K562 (cell line): ENCODE measurements at regions not wholly inside any gene's neighbourhood (a gene's known extent, or its start where the extent isn't known, plus 50 kb on each side); places are given as distances from the start of the nearest gene placed in this dataset.

Experiments used
- FOS ChIP-seq: IDR thresholded peaks from 3 replicates; pipeline ENCODE4 v1.6.1; 2011; ENCODE audit not compliant: insufficient read length; ENCODE audit errors: extremely low read depth
- KLF10 ChIP-seq: fragments of 250-450 bp; sonication (Bioruptor Pico); IDR thresholded peaks from 2 replicates; pipeline ENCODE4 v1.6.1; 2021; ENCODE audit warnings: matching md5 sums
- RHOXF2B ChIP-seq: fragments of 250-450 bp; sonication (Bioruptor Pico); conservative IDR thresholded peaks from 2 replicates; pipeline ENCODE4 v1.5.1; 2021
- XRCC4 ChIP-seq: IDR thresholded peaks from one replicate; pipeline ENCODE4 v1.6.1; 2011; ENCODE audit not compliant: insufficient read depth, insufficient read length; ENCODE audit errors: extremely low read depth

DNA sequence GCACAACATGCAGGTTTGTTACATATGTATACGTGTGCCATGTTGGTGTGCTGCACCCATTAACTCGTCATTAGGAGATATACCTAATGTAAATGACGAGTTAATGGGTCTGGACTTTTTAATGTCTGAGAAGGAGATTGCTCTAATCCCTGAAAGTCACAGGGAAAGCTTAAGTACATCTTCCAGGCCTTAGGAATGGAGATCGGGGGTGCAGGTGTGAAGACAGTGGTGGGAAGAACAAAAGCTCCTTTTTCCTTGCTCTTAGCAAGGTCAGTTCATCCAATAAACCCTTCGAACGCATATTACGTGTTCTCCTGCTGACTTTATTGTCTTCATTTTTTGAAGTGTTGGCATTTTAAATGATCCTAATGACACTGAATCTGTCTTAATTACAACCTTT, 50.8 kb upstream of the LAMA1 start (continued):
- TF ChIP-seq FOS (no peak), RHOXF2B (CRISPR knock-in tag) (no peak), KLF10 (CRISPR knock-in tag) (no peak), XRCC4 (no peak)
